ENCODE measurements at regions not wholly inside any gene's neighbourhood (a gene's known extent, or its start where the extent isn't known, plus 50 kb on each side); places are given as distances from the start of the nearest gene placed in this dataset.
"Not testable (repeated sequence)": the region's sequence is repeated elsewhere in the genome, so short reads cannot be mapped to it uniquely, and the experiment has no call there.

DNA sequence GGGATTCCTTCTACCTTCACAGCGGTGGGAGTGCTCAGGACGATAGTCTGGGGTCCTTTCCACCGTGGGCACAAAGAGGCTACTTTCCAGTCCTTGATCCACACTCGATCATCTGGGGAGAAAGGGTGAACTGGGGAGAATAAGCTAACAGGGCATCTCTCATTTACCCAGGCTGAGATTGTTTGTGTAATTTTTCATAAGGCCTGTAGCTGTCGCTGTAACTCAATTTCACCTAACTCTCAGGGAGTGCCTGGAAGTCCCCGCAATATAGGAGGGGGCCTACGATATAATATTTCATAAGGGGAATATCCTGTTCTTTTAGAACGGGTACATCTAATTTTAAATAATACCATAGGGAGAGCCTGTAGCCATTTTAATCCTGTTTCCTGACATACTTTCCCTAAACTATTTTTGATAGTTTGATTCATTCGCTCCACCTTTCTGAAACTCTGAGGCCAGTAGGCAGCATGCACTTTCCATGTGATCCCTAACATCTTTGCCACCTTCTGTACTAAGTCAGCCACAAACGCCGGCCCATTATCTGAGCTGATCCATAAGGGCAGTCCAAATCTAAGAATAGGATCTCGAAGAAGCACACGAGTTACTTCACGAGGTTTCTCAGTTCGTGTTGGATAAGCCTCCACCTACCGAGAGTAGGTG is 127.2 kb upstream of the CCZ1B start:
- not testable (repeated sequence) for H3K27ac ChIP-seq (ENCODE audit: low read length); H3K9me3 ChIP-seq (ENCODE audit: low read length); H3K36me3 ChIP-seq (ENCODE audit: insufficient read depth, low read length); H3K27me3 ChIP-seq (ENCODE audit: insufficient read depth, low read depth, low read length); H3K9ac ChIP-seq (ENCODE audit: low read length); H2AFZ ChIP-seq (ENCODE audit: low read depth, low read length); H3K9me2 ChIP-seq (ENCODE audit: insufficient read depth, low read length); H3K4me3 ChIP-seq (ENCODE audit: low read length); H3F3A ChIP-seq (ENCODE audit: insufficient read depth, low read length, poor library complexity, severe bottlenecking); H3K4me2 ChIP-seq (ENCODE audit: low read length); H4K20me1 ChIP-seq (ENCODE audit: insufficient read depth); H3K79me2 ChIP-seq (replicated peaks; ENCODE audit: insufficient read depth, low read length)
- TF ChIP-seq, protein P1, sequence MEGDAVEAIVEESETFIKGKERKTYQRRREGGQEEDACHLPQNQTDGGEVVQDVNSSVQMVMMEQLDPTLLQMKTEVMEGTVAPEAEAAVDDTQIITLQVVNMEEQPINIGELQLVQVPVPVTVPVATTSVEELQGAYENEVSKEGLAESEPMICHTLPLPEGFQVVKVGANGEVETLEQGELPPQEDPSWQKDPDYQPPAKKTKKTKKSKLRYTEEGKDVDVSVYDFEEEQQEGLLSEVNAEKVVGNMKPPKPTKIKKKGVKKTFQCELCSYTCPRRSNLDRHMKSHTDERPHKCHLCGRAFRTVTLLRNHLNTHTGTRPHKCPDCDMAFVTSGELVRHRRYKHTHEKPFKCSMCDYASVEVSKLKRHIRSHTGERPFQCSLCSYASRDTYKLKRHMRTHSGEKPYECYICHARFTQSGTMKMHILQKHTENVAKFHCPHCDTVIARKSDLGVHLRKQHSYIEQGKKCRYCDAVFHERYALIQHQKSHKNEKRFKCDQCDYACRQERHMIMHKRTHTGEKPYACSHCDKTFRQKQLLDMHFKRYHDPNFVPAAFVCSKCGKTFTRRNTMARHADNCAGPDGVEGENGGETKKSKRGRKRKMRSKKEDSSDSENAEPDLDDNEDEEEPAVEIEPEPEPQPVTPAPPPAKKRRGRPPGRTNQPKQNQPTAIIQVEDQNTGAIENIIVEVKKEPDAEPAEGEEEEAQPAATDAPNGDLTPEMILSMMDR (IDR thresholded peaks at IDR 0.05; ENCODE audit: poor library complexity, severe bottlenecking): peak; percentile 57
- TF ChIP-seq RAD21 (conservative IDR thresholded peaks at IDR 0.05): peak; percentile 41
- TF ChIP-seq SMC3 (conservative IDR thresholded peaks at IDR 0.05; ENCODE audit: poor library complexity): peak; percentile 55

DNA sequence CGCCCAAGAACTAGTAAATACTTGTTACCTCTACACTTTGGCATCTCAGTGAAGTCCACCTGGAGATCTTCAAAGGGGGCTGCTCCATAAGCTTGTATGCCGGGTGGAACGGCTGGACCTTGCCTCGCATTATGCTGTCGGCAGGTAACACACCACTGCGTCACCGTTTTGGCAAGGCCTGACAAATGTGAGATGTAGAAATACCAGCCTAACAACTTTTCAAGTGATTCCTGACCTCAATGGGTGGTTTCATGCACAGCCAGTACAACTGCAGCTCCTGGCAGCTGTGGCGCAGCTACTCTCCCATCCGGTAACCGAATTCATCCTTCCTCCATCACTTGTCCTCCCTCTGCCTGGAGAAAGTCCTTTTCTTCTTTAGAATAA is 127.7 kb upstream of the CCZ1B start:
- H3K79me2 ChIP-seq (replicated peaks; ENCODE audit: insufficient read depth, low read length); H3K36me3 ChIP-seq (ENCODE audit: insufficient read depth, low read length); H4K20me1 ChIP-seq (ENCODE audit: insufficient read depth); H3K27me3 ChIP-seq (ENCODE audit: insufficient read depth, low read depth, low read length); H2AFZ ChIP-seq (ENCODE audit: low read depth, low read length); H3K9me3 ChIP-seq (ENCODE audit: low read length); H3K27ac ChIP-seq (ENCODE audit: low read length); H3K9me2 ChIP-seq (ENCODE audit: insufficient read depth, low read length); H3K9ac ChIP-seq (ENCODE audit: low read length); H3K4me2 ChIP-seq (ENCODE audit: low read length); H3F3A ChIP-seq (ENCODE audit: insufficient read depth, low read length, poor library complexity, severe bottlenecking); H3K4me3 ChIP-seq (ENCODE audit: low read length): not testable (repeated sequence)

DNA sequence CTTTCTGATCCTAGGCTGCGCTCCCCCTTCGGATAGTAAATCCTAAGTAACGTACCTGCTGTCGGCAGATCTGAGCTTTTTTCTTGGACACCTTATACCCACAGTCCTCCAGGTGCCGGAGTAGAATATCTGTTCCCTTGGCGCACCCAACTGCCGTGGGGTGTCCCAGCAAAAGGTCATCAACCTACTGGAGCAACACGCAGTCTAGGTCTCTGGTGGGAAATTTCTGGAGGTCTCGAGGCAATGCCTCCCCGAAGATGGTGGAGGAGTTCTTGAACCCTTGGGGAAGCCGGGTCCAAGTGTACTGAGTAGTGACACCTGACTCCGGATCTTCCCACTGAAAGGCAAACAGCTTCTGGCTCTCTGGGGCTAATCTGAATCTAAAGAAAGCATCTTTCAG is 129.3 kb upstream of the CCZ1B start:
- not testable (repeated sequence) for H3K79me2 ChIP-seq (replicated peaks; ENCODE audit: insufficient read depth, low read length); H3K4me2 ChIP-seq (ENCODE audit: low read length); H3K36me3 ChIP-seq (ENCODE audit: insufficient read depth, low read length); H3K27ac ChIP-seq (ENCODE audit: low read length); H3K9ac ChIP-seq (ENCODE audit: low read length); H3F3A ChIP-seq (ENCODE audit: insufficient read depth, low read length, poor library complexity, severe bottlenecking); H3K27me3 ChIP-seq (ENCODE audit: insufficient read depth, low read depth, low read length); H2AFZ ChIP-seq (ENCODE audit: low read depth, low read length); H3K9me3 ChIP-seq (ENCODE audit: low read length); H4K20me1 ChIP-seq (ENCODE audit: insufficient read depth); H3K4me3 ChIP-seq (ENCODE audit: low read length); H3K9me2 ChIP-seq (ENCODE audit: insufficient read depth, low read length)

DNA sequence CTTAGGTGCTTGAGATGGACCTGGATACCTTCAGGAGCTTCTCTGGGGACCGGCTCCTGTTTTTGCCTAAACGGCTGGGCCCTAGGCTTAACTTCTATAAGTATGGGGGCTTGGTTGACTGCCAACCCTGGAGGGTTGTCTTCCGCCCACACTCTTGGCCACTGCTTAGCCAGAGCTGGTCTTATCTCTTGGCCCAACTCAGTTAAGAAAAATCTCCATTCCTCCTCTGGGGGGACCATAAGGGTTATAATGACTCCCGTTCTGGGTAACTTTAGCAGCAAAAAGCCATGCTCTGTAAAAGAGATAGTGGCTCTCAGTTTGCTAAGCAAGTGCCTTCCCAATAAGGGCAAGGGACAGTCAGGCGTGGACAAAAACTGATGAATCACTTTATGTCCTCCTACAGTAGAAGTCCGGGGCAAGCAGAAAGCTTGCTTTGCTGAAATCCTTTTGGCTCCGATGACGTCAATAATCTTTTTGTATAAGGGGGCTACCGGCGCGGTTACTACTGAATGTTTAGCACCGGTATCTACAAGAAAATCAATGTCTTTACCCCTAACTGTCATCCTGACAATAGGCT is 130.0 kb upstream of the CCZ1B start:
- H3K4me3 ChIP-seq (ENCODE audit: low read length); H3K36me3 ChIP-seq (ENCODE audit: insufficient read depth, low read length); H3K27me3 ChIP-seq (ENCODE audit: insufficient read depth, low read depth, low read length); H3K79me2 ChIP-seq (replicated peaks; ENCODE audit: insufficient read depth, low read length); H4K20me1 ChIP-seq (ENCODE audit: insufficient read depth); H3K9ac ChIP-seq (ENCODE audit: low read length); H3F3A ChIP-seq (ENCODE audit: insufficient read depth, low read length, poor library complexity, severe bottlenecking); H3K9me2 ChIP-seq (ENCODE audit: insufficient read depth, low read length); H3K9me3 ChIP-seq (ENCODE audit: low read length); H2AFZ ChIP-seq (ENCODE audit: low read depth, low read length); H3K27ac ChIP-seq (ENCODE audit: low read length); H3K4me2 ChIP-seq (ENCODE audit: low read length): not testable (repeated sequence)

DNA sequence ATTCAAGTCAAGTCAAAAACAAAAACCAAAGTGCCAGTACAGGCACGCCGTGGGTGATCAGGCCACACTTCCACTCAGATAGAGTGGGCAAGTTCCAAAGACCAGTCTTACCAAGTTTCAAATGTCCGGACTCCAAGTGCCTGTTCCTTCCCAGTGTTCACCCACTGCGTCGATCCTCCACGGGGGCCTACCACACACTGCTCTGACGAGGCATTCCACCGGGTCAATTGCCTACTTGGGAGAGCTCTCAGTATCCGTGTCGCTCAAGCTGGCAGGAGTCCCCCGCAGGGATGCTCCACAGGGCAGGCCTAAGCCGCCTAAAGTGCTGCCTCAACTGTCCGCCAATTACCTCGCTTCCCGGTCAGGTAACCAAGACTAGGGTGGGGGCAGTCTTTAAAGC is 132.3 kb upstream of the CCZ1B start:
- not testable (repeated sequence) for H3F3A ChIP-seq (ENCODE audit: insufficient read depth, low read length, poor library complexity, severe bottlenecking); H3K9me2 ChIP-seq (ENCODE audit: insufficient read depth, low read length); H2AFZ ChIP-seq (ENCODE audit: low read depth, low read length); H3K9me3 ChIP-seq (ENCODE audit: low read length); H4K20me1 ChIP-seq (ENCODE audit: insufficient read depth); H3K79me2 ChIP-seq (replicated peaks; ENCODE audit: insufficient read depth, low read length); H3K4me3 ChIP-seq (ENCODE audit: low read length); H3K4me2 ChIP-seq (ENCODE audit: low read length); H3K36me3 ChIP-seq (ENCODE audit: insufficient read depth, low read length); H3K27ac ChIP-seq (ENCODE audit: low read length); H3K9ac ChIP-seq (ENCODE audit: low read length); H3K27me3 ChIP-seq (ENCODE audit: insufficient read depth, low read depth, low read length)

DNA sequence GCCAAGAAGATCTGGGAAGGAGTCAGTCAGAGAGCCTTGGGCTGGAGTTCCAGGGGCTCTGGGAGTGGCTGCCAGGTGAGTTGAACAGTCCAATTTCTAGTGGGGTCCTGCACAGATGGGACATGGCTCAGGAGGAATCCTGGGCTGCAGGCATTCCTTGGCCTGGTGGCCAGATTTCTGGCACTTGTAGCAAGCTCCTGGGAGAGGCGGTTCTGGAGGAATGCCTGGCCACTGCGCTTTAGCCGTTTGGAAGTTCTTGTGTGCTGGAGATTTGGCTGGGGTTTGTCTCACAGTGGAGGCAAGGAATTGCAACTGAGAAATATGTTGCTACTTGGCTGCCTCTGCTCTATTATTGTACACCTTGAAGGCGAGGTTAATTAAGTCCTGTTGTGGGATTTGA is 133.9 kb upstream of the CCZ1B start:
- not testable (repeated sequence) for H3K4me2 ChIP-seq (ENCODE audit: low read length); H3K27me3 ChIP-seq (ENCODE audit: insufficient read depth, low read depth, low read length); H4K20me1 ChIP-seq (ENCODE audit: insufficient read depth); H3K79me2 ChIP-seq (replicated peaks; ENCODE audit: insufficient read depth, low read length); H3K36me3 ChIP-seq (ENCODE audit: insufficient read depth, low read length); H3K9ac ChIP-seq (ENCODE audit: low read length); H3F3A ChIP-seq (ENCODE audit: insufficient read depth, low read length, poor library complexity, severe bottlenecking); H3K9me3 ChIP-seq (ENCODE audit: low read length); H3K27ac ChIP-seq (ENCODE audit: low read length); H2AFZ ChIP-seq (ENCODE audit: low read depth, low read length); H3K9me2 ChIP-seq (ENCODE audit: insufficient read depth, low read length); H3K4me3 ChIP-seq (ENCODE audit: low read length)

DNA sequence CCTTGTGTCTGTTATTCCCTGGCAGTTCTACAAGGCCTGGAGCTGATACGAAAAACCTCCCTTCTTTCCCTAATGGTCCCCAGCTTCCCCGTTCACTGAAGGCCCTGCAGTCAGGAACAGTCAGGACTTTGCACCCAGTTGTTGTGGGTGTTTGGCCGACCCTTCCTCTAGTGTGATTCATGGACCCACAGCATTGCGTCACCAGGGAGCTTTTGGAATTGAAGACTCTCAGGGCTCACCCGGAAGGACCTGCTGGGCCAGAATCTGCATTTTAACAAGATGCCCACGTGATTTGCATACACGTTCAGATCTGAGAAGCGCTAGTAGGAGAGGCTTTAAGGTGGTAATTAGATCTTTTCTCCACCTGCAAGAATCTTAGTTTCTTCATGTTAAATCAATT is 136.8 kb upstream of the CCZ1B start:
- not testable (repeated sequence) for H3K27me3 ChIP-seq (ENCODE audit: insufficient read depth, low read depth, low read length); H3K9me2 ChIP-seq (ENCODE audit: insufficient read depth, low read length); H3F3A ChIP-seq (ENCODE audit: insufficient read depth, low read length, poor library complexity, severe bottlenecking); H3K4me2 ChIP-seq (ENCODE audit: low read length); H3K36me3 ChIP-seq (ENCODE audit: insufficient read depth, low read length); H3K9me3 ChIP-seq (ENCODE audit: low read length); H4K20me1 ChIP-seq (ENCODE audit: insufficient read depth); H3K4me3 ChIP-seq (ENCODE audit: low read length); H2AFZ ChIP-seq (ENCODE audit: low read depth, low read length); H3K79me2 ChIP-seq (replicated peaks; ENCODE audit: insufficient read depth, low read length); H3K9ac ChIP-seq (ENCODE audit: low read length); H3K27ac ChIP-seq (ENCODE audit: low read length)
